Epithelial cell of prostate (primary cell): ENCODE measurements at regions not wholly inside any gene's neighbourhood (a gene's known extent, or its start where the extent isn't known, plus 50 kb on each side); places are given as distances from the start of the nearest gene placed in this dataset.

Experiments
- DNase-seq: peaks from one replicate; pipeline ENCODE4 v3.0.0-alpha.2; 2011; ENCODE audit warnings: low read depth, low spot score
- H3K27ac ChIP-seq: fragments of 450-650 bp; 2 replicates; pipeline ENCODE4 v1.5.1; 2017; ENCODE audit warnings: mild to moderate bottlenecking

- no peak for DNase-seq
- no peak overlapping the region for H3K27ac ChIP-seq
These were observed 477.2 kb upstream of the LRRTM4 start for GRCh38 chr2:77999376-77999775.

GRCh38 chr2:78009289-78009688 lies 487.1 kb upstream of the LRRTM4 start:
- DNase-seq = no peak
- H3K27ac ChIP-seq = no peak overlapping the region

GRCh38 chr2:78011251-78011650 lies 489.1 kb upstream of the LRRTM4 start:
- DNase-seq = no peak
- no peak overlapping the region for H3K27ac ChIP-seq

GRCh38 chr2:78020491-78020890 lies 498.3 kb upstream of the LRRTM4 start:
- H3K27ac ChIP-seq = no peak overlapping the region
- no peak for DNase-seq

- no peak overlapping the region for H3K27ac ChIP-seq
- no peak for DNase-seq
These were observed 501.2 kb upstream of the LRRTM4 start for GRCh38 chr2:78023356-78023755.

GRCh38 chr2:78024996-78025395 lies 502.8 kb upstream of the LRRTM4 start:
- DNase-seq = no peak
- H3K27ac ChIP-seq = no peak overlapping the region

- no peak for DNase-seq
- H3K27ac ChIP-seq = no peak overlapping the region
These were observed 507.3 kb upstream of the LRRTM4 start for GRCh38 chr2:78029392-78029995.

- no peak overlapping the region for H3K27ac ChIP-seq
- no peak for DNase-seq
These were observed 512.5 kb upstream of the LRRTM4 start for GRCh38 chr2:78034706-78035105.

GRCh38 chr2:78035804-78036203 lies 513.6 kb upstream of the LRRTM4 start:
- DNase-seq = no peak
- no peak overlapping the region for H3K27ac ChIP-seq

GRCh38 chr2:78051480-78051879 lies 529.3 kb upstream of the LRRTM4 start:
- H3K27ac ChIP-seq = no peak overlapping the region
- DNase-seq = no peak

GRCh38 chr2:78056976-78057375 lies 534.8 kb upstream of the LRRTM4 start:
- H3K27ac ChIP-seq = no peak overlapping the region
- no peak for DNase-seq

GRCh38 chr2:78061301-78061700 lies 539.1 kb upstream of the LRRTM4 start:
- H3K27ac ChIP-seq = no peak overlapping the region
- no peak for DNase-seq

GRCh38 chr2:78061732-78062131 lies 539.6 kb upstream of the LRRTM4 start:
- no peak for DNase-seq

GRCh38 chr2:78063246-78064020 lies 541.3 kb upstream of the LRRTM4 start:
- DNase-seq = no peak
- no peak overlapping the region for H3K27ac ChIP-seq

More at GRCh38 chr2:78061732-78062131, 539.6 kb upstream of the LRRTM4 start:
- H3K27ac ChIP-seq = no peak overlapping the region

- DNase-seq = no peak
- H3K27ac ChIP-seq = no peak overlapping the region
These were observed 543.2 kb upstream of the LRRTM4 start for GRCh38 chr2:78065366-78065765.

GRCh38 chr2:78068808-78069207 lies 546.6 kb upstream of the LRRTM4 start:
- no peak overlapping the region for H3K27ac ChIP-seq
- no peak for DNase-seq

GRCh38 chr2:78070693-78071092 lies 548.5 kb upstream of the LRRTM4 start:
- no peak overlapping the region for H3K27ac ChIP-seq
- no peak for DNase-seq

GRCh38 chr2:78077633-78078032 lies 555.5 kb upstream of the LRRTM4 start:
- no peak overlapping the region for H3K27ac ChIP-seq
- DNase-seq = no peak

GRCh38 chr2:78082555-78082954 lies 560.4 kb upstream of the LRRTM4 start:
- no peak overlapping the region for H3K27ac ChIP-seq
- no peak for DNase-seq

- DNase-seq = no peak
- no peak overlapping the region for H3K27ac ChIP-seq
These were observed 571.3 kb upstream of the LRRTM4 start for GRCh38 chr2:78093436-78093835.

- H3K27ac ChIP-seq = no peak overlapping the region
- no peak for DNase-seq
These were observed 587.1 kb upstream of the LRRTM4 start for GRCh38 chr2:78109272-78109671.

GRCh38 chr2:78115291-78115690 lies 593.1 kb upstream of the LRRTM4 start:
- no peak overlapping the region for H3K27ac ChIP-seq
- DNase-seq = no peak
